ENCODE measurements at regions not wholly inside any gene's neighbourhood (a gene's known extent, or its start where the extent isn't known, plus 50 kb on each side); places are given as distances from the start of the nearest gene placed in this dataset.

GRCh38 chr13:60753641-60754040 is 356.6 kb downstream of the TDRD3 start:
- Histone ChIP-seq H3K4me1 (no peaks in the 10 kb centered on the region), H3K36me3 (no peaks in the 10 kb centered on the region), H3K9me3 (no peaks in the 10 kb centered on the region), H3K4me3 (no peak overlapping the region), H3K27ac (no peak overlapping the region), H3K27me3 (no peaks in the 10 kb centered on the region)
- intact Hi-C loops (cut with DNase I) = no loop called here
- TF ChIP-seq POLR2AphosphoS5 (IDR thresholded peaks at IDR 0.05; ENCODE audit: insufficient read depth in 1 of 2, low read depth in 1 of 2) (no peak), POLR2A (IDR thresholded peaks at IDR 0.05) (no peak)
- DNase-seq (ENCODE audit: extremely low spot score in 2 of 2) = no peak

DNA sequence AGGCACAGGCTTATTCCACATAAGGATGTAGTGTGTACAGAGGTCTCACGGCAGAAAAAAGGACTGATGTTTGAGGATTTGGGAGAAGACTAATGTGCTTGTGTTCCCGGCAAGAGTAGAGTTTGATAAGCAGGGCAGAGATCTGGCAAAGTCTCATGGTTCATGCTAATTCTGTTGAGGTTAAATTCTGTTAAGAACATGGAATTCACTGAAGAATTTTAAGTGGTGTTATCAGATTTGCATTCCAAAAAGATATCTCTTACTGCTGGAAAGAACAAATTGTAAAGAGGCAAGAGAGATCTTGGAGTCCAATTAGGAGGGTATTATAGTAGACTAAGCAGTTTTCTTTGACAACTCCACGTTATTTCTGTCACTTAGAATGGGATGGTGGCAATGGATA is 348.3 kb downstream of the TDRD3 start:
- no peaks in the 10 kb centered on the region for H3K27me3 ChIP-seq
- intact Hi-C loops (cut with DNase I) = no loop called here
- H3K4me1 ChIP-seq = no peaks in the 10 kb centered on the region
- no peaks in the 10 kb centered on the region for H3K9me3 ChIP-seq
- no peaks in the 10 kb centered on the region for H3K36me3 ChIP-seq
- TF ChIP-seq, protein P1, sequence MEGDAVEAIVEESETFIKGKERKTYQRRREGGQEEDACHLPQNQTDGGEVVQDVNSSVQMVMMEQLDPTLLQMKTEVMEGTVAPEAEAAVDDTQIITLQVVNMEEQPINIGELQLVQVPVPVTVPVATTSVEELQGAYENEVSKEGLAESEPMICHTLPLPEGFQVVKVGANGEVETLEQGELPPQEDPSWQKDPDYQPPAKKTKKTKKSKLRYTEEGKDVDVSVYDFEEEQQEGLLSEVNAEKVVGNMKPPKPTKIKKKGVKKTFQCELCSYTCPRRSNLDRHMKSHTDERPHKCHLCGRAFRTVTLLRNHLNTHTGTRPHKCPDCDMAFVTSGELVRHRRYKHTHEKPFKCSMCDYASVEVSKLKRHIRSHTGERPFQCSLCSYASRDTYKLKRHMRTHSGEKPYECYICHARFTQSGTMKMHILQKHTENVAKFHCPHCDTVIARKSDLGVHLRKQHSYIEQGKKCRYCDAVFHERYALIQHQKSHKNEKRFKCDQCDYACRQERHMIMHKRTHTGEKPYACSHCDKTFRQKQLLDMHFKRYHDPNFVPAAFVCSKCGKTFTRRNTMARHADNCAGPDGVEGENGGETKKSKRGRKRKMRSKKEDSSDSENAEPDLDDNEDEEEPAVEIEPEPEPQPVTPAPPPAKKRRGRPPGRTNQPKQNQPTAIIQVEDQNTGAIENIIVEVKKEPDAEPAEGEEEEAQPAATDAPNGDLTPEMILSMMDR (IDR thresholded peaks at IDR 0.05) = no peak
- TF ChIP-seq POLR2AphosphoS5 (IDR thresholded peaks at IDR 0.05; ENCODE audit: insufficient read depth in 1 of 2, low read depth in 1 of 2) (no peak), POLR2A (IDR thresholded peaks at IDR 0.05) (no peak)
- DNase-seq (ENCODE audit: extremely low spot score in 2 of 2) = no peak
- H3K4me3 ChIP-seq = no peak overlapping the region
- no peak overlapping the region for H3K27ac ChIP-seq

- intact Hi-C loops (cut with DNase I) = no loop called here
- H3K4me3 ChIP-seq = no peak overlapping the region
- H3K27me3 ChIP-seq = no peaks in the 10 kb centered on the region
- H3K4me1 ChIP-seq = no peaks in the 10 kb centered on the region
- H3K27ac ChIP-seq = no peak overlapping the region
- no peaks in the 10 kb centered on the region for H3K36me3 ChIP-seq
- TF ChIP-seq, protein P1 (IDR thresholded peaks at IDR 0.05) = no peak
- TF ChIP-seq POLR2AphosphoS5 (IDR thresholded peaks at IDR 0.05; ENCODE audit: insufficient read depth in 1 of 2, low read depth in 1 of 2) (no peak), POLR2A (IDR thresholded peaks at IDR 0.05) (no peak)
- no peak for DNase-seq (ENCODE audit: extremely low spot score in 2 of 2)
- no peaks in the 10 kb centered on the region for H3K9me3 ChIP-seq
These were observed 336.9 kb downstream of the TDRD3 start for GRCh38 chr13:60733933-60734332.

GRCh38 chr13:60727140-60727539 is 330.1 kb downstream of the TDRD3 start:
- H3K36me3 ChIP-seq = no peaks in the 10 kb centered on the region
- no peak for DNase-seq (ENCODE audit: extremely low spot score in 2 of 2)
- H3K27me3 ChIP-seq = no peaks in the 10 kb centered on the region
- H3K4me1 ChIP-seq = no peaks in the 10 kb centered on the region
- intact Hi-C loops (cut with DNase I) = no loop called here
- H3K27ac ChIP-seq = no peak overlapping the region
- TF ChIP-seq POLR2AphosphoS5 (IDR thresholded peaks at IDR 0.05; ENCODE audit: insufficient read depth in 1 of 2, low read depth in 1 of 2) (no peak), POLR2A (IDR thresholded peaks at IDR 0.05) (no peak)
- TF ChIP-seq, protein P1 (IDR thresholded peaks at IDR 0.05) = no peak
- H3K4me3 ChIP-seq = no peak overlapping the region
- H3K9me3 ChIP-seq = no peaks in the 10 kb centered on the region

DNA sequence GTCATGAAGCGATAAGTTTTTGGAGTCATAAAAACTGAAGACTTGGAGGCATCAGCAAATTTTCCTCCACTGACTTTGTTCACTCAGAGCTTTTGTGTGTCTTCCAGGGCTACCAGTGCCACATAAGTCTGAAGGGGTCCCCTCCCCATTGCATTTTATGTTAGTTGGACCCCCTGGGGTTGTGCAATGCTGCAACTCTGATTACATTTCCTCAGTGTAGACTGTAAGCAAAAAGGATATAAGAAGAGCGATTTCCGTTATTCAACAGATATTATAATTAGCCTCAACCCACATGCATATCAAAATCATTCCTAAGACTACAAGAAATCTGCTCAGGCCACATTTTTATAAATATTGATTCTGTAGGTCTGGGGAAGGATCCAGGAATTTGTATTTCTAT is 324.0 kb downstream of the TDRD3 start:
- Histone ChIP-seq H3K9me3 (no peaks in the 10 kb centered on the region), H3K4me3 (no peak overlapping the region), H3K4me1 (no peaks in the 10 kb centered on the region), H3K36me3 (no peaks in the 10 kb centered on the region), H3K27ac (no peak overlapping the region), H3K27me3 (no peaks in the 10 kb centered on the region)
- intact Hi-C loops (cut with DNase I) = no loop called here
- DNase-seq (ENCODE audit: extremely low spot score in 2 of 2) = no peak
- no peak for TF ChIP-seq POLR2A (IDR thresholded peaks at IDR 0.05)
- no peak for TF ChIP-seq POLR2AphosphoS5 (IDR thresholded peaks at IDR 0.05; ENCODE audit: insufficient read depth in 1 of 2, low read depth in 1 of 2)

DNA sequence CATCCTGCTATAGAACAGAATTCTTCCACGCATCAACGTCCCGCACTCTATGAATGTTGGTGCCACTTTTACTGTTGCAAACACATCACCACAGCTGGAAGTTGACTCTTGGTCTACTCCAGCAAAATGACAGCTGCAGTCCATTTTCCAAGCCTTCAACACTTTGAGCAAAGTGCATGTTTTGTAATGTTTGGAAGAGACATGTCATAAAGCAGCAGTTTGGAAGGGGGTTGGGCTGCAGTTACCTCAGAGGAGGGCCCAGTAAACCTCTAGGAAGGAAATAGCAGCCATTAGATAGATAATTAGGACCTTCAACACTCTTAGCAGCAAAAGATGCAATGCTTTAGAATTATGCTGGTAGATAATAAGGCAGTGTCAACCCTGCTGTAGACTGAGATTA is 323.6 kb downstream of the TDRD3 start:
- Histone ChIP-seq H3K4me3 (no peak overlapping the region), H3K27ac (no peak overlapping the region), H3K9me3 (no peaks in the 10 kb centered on the region), H3K36me3 (no peaks in the 10 kb centered on the region), H3K27me3 (no peaks in the 10 kb centered on the region), H3K4me1 (no peaks in the 10 kb centered on the region)
- no peak for DNase-seq (ENCODE audit: extremely low spot score in 2 of 2)
- intact Hi-C loops (cut with DNase I) = no loop called here
- TF ChIP-seq, protein P1 (IDR thresholded peaks at IDR 0.05) = no peak
- TF ChIP-seq POLR2A (IDR thresholded peaks at IDR 0.05) = no peak
- no peak for TF ChIP-seq POLR2AphosphoS5 (IDR thresholded peaks at IDR 0.05; ENCODE audit: insufficient read depth in 1 of 2, low read depth in 1 of 2)

Data from vagina (tissue), 2 donors.